ENCODE measurements at regions not wholly inside any gene's neighbourhood (a gene's known extent, or its start where the extent isn't known, plus 50 kb on each side); places are given as distances from the start of the nearest gene placed in this dataset.
"Not testable (repeated sequence)": the region's sequence is repeated elsewhere in the genome, so short reads cannot be mapped to it uniquely, and the experiment has no call there.

GRCh38 chr2:134008837-134009236 lies 245.0 kb upstream of the MGAT5 start:
- Histone ChIP-seq H2AFZ (ENCODE audit: low read length) (no peak overlapping the region), H3K79me2 (ENCODE audit: insufficient read depth, low read length) (no peaks in the 10 kb centered on the region), H3K27ac (ENCODE audit: low read depth, low read length) (no peak overlapping the region), H3K27me3 (ENCODE audit: insufficient read depth, low read length) (peaks cover 3% of the 10 kb centered on the region), H3K4me3 (ENCODE audit: insufficient read depth, low read length) (no peak overlapping the region), H3K9me3 (ENCODE audit: low read depth, low read length) (no peaks in the 10 kb centered on the region), H4K20me1 (ENCODE audit: insufficient read depth, low read length) (no peaks in the 10 kb centered on the region), H3K36me3 (ENCODE audit: insufficient read depth, low read length) (no peaks in the 10 kb centered on the region), H3K4me1 (ENCODE audit: insufficient read depth, low read length) (no peaks in the 10 kb centered on the region), H3K4me2 (ENCODE audit: insufficient read depth, low read length) (no peak overlapping the region)
- TF ChIP-seq CTCF (IDR thresholded peaks at IDR 0.05; ENCODE audit: extremely low read depth, low read depth, low read length): no peak
- no peak for DNase-seq (ENCODE audit: insufficient read length, low spot score, missing footprints)

- H3K79me2 ChIP-seq (ENCODE audit: insufficient read depth, low read length): no peaks in the 10 kb centered on the region
- no peaks in the 10 kb centered on the region for H4K20me1 ChIP-seq (ENCODE audit: insufficient read depth, low read length)
- peaks cover 3% of the 10 kb centered on the region for H3K27me3 ChIP-seq (ENCODE audit: insufficient read depth, low read length)
- DNase-seq (ENCODE audit: insufficient read length, low spot score, missing footprints): no peak
- H3K27ac ChIP-seq (ENCODE audit: low read depth, low read length): no peak overlapping the region
- H3K4me3 ChIP-seq (ENCODE audit: insufficient read depth, low read length): no peak overlapping the region
- no peak overlapping the region for H2AFZ ChIP-seq (ENCODE audit: low read length)
- H3K36me3 ChIP-seq (ENCODE audit: insufficient read depth, low read length): no peaks in the 10 kb centered on the region
- no peaks in the 10 kb centered on the region for H3K4me1 ChIP-seq (ENCODE audit: insufficient read depth, low read length)
- H3K9me3 ChIP-seq (ENCODE audit: low read depth, low read length): no peaks in the 10 kb centered on the region
- no peak overlapping the region for H3K4me2 ChIP-seq (ENCODE audit: insufficient read depth, low read length)
- no peak for TF ChIP-seq CTCF (IDR thresholded peaks at IDR 0.05; ENCODE audit: extremely low read depth, low read depth, low read length)
Observed at GRCh38 chr2:134009440-134009839, 244.4 kb upstream of the MGAT5 start.

- H3K4me1 ChIP-seq (ENCODE audit: insufficient read depth, low read length); H3K9me3 ChIP-seq (ENCODE audit: low read depth, low read length); H3K27me3 ChIP-seq (ENCODE audit: insufficient read depth, low read length); H3K79me2 ChIP-seq (ENCODE audit: insufficient read depth, low read length); H3K27ac ChIP-seq (ENCODE audit: low read depth, low read length); H2AFZ ChIP-seq (ENCODE audit: low read length); DNase-seq (ENCODE audit: insufficient read length, low spot score, missing footprints); H3K4me2 ChIP-seq (ENCODE audit: insufficient read depth, low read length); H4K20me1 ChIP-seq (ENCODE audit: insufficient read depth, low read length); H3K4me3 ChIP-seq (ENCODE audit: insufficient read depth, low read length); H3K36me3 ChIP-seq (ENCODE audit: insufficient read depth, low read length): not testable (repeated sequence)
Observed at GRCh38 chr2:134009906-134010305, 244.0 kb upstream of the MGAT5 start.

- Histone ChIP-seq H3K27me3 (ENCODE audit: insufficient read depth, low read length) (peaks cover 1% of the 10 kb centered on the region), H2AFZ (ENCODE audit: low read length) (no peak overlapping the region), H4K20me1 (ENCODE audit: insufficient read depth, low read length) (no peaks in the 10 kb centered on the region), H3K9me3 (ENCODE audit: low read depth, low read length) (no peaks in the 10 kb centered on the region), H3K4me2 (ENCODE audit: insufficient read depth, low read length) (no peak overlapping the region), H3K27ac (ENCODE audit: low read depth, low read length) (no peak overlapping the region), H3K4me1 (ENCODE audit: insufficient read depth, low read length) (no peaks in the 10 kb centered on the region), H3K4me3 (ENCODE audit: insufficient read depth, low read length) (no peak overlapping the region), H3K79me2 (ENCODE audit: insufficient read depth, low read length) (no peaks in the 10 kb centered on the region), H3K36me3 (ENCODE audit: insufficient read depth, low read length) (no peaks in the 10 kb centered on the region)
- no peak for TF ChIP-seq CTCF (IDR thresholded peaks at IDR 0.05; ENCODE audit: extremely low read depth, low read depth, low read length)
- no peak for DNase-seq (ENCODE audit: insufficient read length, low spot score, missing footprints)
Observed at GRCh38 chr2:134011936-134012586, 241.8 kb upstream of the MGAT5 start.
